ENCODE measurements at regions not wholly inside any gene's neighbourhood (a gene's known extent, or its start where the extent isn't known, plus 50 kb on each side); places are given as distances from the start of the nearest gene placed in this dataset.

DNA sequence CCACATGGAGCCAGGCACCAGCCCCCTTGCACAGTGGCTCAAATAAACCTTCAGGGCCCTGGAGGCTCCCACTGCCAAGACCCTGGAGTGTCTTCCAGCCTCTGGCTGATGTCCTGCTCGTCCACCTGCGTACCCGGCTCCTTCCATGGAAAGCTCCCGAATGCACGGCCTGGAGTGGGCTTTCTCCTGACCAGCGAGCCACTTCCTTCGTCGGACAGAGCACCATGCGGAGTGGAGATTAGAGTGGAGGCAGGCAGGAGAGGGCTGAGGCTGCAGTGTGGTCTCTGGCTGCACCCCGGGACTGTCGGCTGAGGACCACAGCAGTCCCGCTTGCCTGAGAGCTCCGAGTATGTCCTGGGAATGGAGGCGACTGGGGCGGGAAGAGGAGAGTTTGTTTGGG lies 93.7 kb upstream of the SFSWAP start:
- TF ChIP-seq, protein P1, sequence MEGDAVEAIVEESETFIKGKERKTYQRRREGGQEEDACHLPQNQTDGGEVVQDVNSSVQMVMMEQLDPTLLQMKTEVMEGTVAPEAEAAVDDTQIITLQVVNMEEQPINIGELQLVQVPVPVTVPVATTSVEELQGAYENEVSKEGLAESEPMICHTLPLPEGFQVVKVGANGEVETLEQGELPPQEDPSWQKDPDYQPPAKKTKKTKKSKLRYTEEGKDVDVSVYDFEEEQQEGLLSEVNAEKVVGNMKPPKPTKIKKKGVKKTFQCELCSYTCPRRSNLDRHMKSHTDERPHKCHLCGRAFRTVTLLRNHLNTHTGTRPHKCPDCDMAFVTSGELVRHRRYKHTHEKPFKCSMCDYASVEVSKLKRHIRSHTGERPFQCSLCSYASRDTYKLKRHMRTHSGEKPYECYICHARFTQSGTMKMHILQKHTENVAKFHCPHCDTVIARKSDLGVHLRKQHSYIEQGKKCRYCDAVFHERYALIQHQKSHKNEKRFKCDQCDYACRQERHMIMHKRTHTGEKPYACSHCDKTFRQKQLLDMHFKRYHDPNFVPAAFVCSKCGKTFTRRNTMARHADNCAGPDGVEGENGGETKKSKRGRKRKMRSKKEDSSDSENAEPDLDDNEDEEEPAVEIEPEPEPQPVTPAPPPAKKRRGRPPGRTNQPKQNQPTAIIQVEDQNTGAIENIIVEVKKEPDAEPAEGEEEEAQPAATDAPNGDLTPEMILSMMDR (conservative IDR thresholded peaks at IDR 0.05; ENCODE audit: low read depth, low read length) = no peak
- no peak for TF ChIP-seq EZH2 (IDR thresholded peaks at IDR 0.05; ENCODE audit: borderline replicate concordance, low read depth, low read length, poor library complexity, severe bottlenecking)
